HCT116 (cell line): ENCODE measurements at regions not wholly inside any gene's neighbourhood (a gene's known extent, or its start where the extent isn't known, plus 50 kb on each side); places are given as distances from the start of the nearest gene placed in this dataset.

ENCODE experiments used
- ATAC-seq: fragments of 200-7000 bp; cut with Tn5 transposase; 2 replicates; pipeline ENCODE4 v1.9.1; 2020; ENCODE audit warnings: mild to moderate bottlenecking, moderate library complexity
- BruUV-seq: library from RNA; stranded (reverse); fragments of 400-500 nt; replicated peaks from 2 replicates; lab custom pipeline; 2021; lab: Mats Ljungman, UMichigan
- CTCF ChIA-PET: fragments of 300-600 bp; sonication (Branson Sonifier 250); formaldehyde crosslinking; loops from one replicate; lab custom pipeline; 2021; ENCODE audit warnings: antibody characterized with exemption; lab: Charles Lee
- POLR2A ChIA-PET: fragments of 300-600, 350-600 bp; sonication (Branson Sonifier 250); formaldehyde crosslinking; loops from one replicate; lab custom pipeline; 2021; ENCODE audit warnings: antibody characterized with exemption; lab: Charles Lee
- RAD21 ChIA-PET, 2 experiments: fragments of 300-600 bp; sonication (Branson Sonifier 250); formaldehyde crosslinking; loops; one replicate each; lab custom pipeline; 2023; ENCODE audit warnings: low total read pairs in 2 of 2; ENCODE audit not compliant: uncharacterized antibody in 2 of 2, unreplicated experiment in 2 of 2, low non-redundant PET in 1 of 2; lab: Charles Lee
- DNase-seq: peaks from one replicate; pipeline ENCODE4 v3.0.0-alpha.2; 2010; ENCODE audit warnings: low read depth, low spot score
- H2AFZ ChIP-seq: fragments of 200-600 bp; shearing (Covaris generic), sonication (generic); 2 replicates; pipeline ENCODE4 v1.6.1; 2017; ENCODE audit warnings: low read depth, mixed run types, mixed read lengths, antibody characterized with exemption, low read length; ENCODE audit not compliant: poor library complexity, severe bottlenecking
- H3K27ac ChIP-seq: 2 replicates; pipeline ENCODE4 v1.5.1; 2012; ENCODE audit warnings: low read depth, low read length
- H3K27me3 ChIP-seq: fragments of 200-600 bp; sonication (generic); 2 replicates; pipeline ENCODE4 v1.6.1; 2016; ENCODE audit warnings: mixed run types, low read length, mixed read lengths; ENCODE audit not compliant: insufficient read depth
- H3K36me3 ChIP-seq, 2 experiments: fragments of 200-500 bp in 1 of 2; fragments of 200-600 bp in 1 of 2; sonication (Bioruptor generic) in 1 of 2; sonication (generic) in 1 of 2; 2 replicates each; pipeline versions ENCODE4 v1.5.1 to v1.6.1; 2014 to 2016; ENCODE audit warnings: low read length in 2 of 2, inconsistent platforms in 1 of 2, mixed read lengths in 1 of 2, mixed run types in 1 of 2; ENCODE audit not compliant: insufficient read depth in 2 of 2, control insufficient read depth in 1 of 2
- H3K4me1 ChIP-seq, 2 experiments: fragments of 200-600 bp in 1 of 2; sonication (generic) in 1 of 2; 2 replicates each; pipeline versions ENCODE4 v1.5.1 to v1.6.1; 2012 to 2017; ENCODE audit warnings: low read length in 2 of 2, inconsistent platforms in 1 of 2, mild to moderate bottlenecking in 1 of 2, mixed read lengths in 1 of 2, mixed run types in 1 of 2, moderate library complexity in 1 of 2; ENCODE audit not compliant: insufficient read depth in 2 of 2, control insufficient read depth in 1 of 2
- H3K4me2 ChIP-seq: fragments of 200-600 bp; sonication (generic); 2 replicates; pipeline ENCODE4 v1.6.1; 2017; ENCODE audit warnings: mixed run types, low read length, mixed read lengths
- H3K4me3 ChIP-seq, 2 experiments: fragments of 200-600 bp in 1 of 2; sonication (generic) in 1 of 2; replicated peaks in 1 of 2; 2 replicates each; pipeline ENCODE4 v1.5.1; 2011 to 2016; ENCODE audit warnings: low read length in 2 of 2, control low read depth in 1 of 2, low read depth in 1 of 2, mild to moderate bottlenecking in 1 of 2, mixed read lengths in 1 of 2, mixed run types in 1 of 2
- H3K79me2 ChIP-seq: fragments of 200-600 bp; sonication (generic); 2 replicates; pipeline ENCODE4 v1.6.1; 2017; ENCODE audit warnings: mild to moderate bottlenecking, mixed run types, low read length, moderate library complexity, mixed read lengths; ENCODE audit not compliant: insufficient read depth
- H3K9ac ChIP-seq: fragments of 200-600 bp; sonication (generic); 2 replicates; pipeline ENCODE4 v1.6.1; 2016; ENCODE audit warnings: low read length, mixed read lengths
- H3K9me2 ChIP-seq: fragments of 200-600 bp; sonication (generic), shearing (Covaris generic); 2 replicates; pipeline ENCODE4 v1.6.1; 2017; ENCODE audit warnings: mixed run types, mild to moderate bottlenecking, moderate library complexity; ENCODE audit not compliant: insufficient read depth
- H3K9me3 ChIP-seq, 2 experiments: fragments of 200-500 bp in 1 of 2; fragments of 200-600 bp in 1 of 2; sonication (Bioruptor generic) in 1 of 2; sonication (generic) in 1 of 2; 2 replicates each; pipeline ENCODE4 v1.6.1; 2014 to 2017; ENCODE audit warnings: low read length in 2 of 2, mixed read lengths in 2 of 2, inconsistent platforms in 1 of 2, low read depth in 1 of 2, mild to moderate bottlenecking in 1 of 2, mixed run types in 1 of 2, moderate library complexity in 1 of 2; ENCODE audit not compliant: control insufficient read depth in 1 of 2, insufficient read depth in 1 of 2
- H4K20me1 ChIP-seq: fragments of 200-600 bp; sonication (generic), shearing (Covaris generic); 2 replicates; pipeline ENCODE4 v1.6.1; 2017; ENCODE audit warnings: mixed run types, mild to moderate bottlenecking, moderate library complexity; ENCODE audit not compliant: insufficient read depth
- EZH2phosphoT487 ChIP-seq: fragments of 200-600 bp; IDR thresholded peaks from 2 replicates; pipeline ENCODE4 v1.6.1; 2018; ENCODE audit warnings: antibody characterized with exemption, borderline replicate concordance
- POLR2AphosphoS5 ChIP-seq: IDR thresholded peaks from 2 replicates; pipeline ENCODE4 v1.6.1; 2011; ENCODE audit warnings: mild to moderate bottlenecking, low read depth, low read length, moderate library complexity
- SIN3A ChIP-seq: IDR thresholded peaks from 2 replicates; pipeline ENCODE4 v1.6.1; 2012; ENCODE audit warnings: low read depth
- SRF ChIP-seq: IDR thresholded peaks from 2 replicates; pipeline ENCODE4 v1.6.1; 2012; ENCODE audit warnings: low read depth
- intact Hi-C: fragments of 100-400 bp; cut with micrococcal nuclease; formaldehyde crosslinking; loops from 2 replicates; pipeline ENCODE4 v1.10.0; 2022
- TF ChIP-seq, protein P1 (sequence below): IDR thresholded peaks from 2 replicates; pipeline ENCODE4 v1.6.1; 2012

DNA sequence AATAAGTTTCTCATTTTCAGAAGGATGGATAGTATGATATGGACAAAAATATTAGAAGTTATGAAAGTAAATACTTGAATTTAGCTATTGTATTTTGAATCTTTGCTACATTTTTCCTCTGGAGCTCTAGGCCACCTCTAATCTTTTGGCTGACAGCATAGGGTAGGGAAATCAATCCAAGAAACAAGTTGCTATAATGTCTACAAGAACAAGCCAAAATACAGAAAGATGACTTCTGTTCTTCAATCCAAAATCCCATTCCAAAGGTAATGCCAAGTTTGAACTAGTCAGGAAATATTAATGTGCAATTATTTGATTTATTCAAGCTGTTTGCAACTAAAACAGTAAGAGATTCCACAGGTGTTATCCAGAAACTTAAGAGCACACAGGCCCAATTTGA, 1323.1 kb downstream of the ADGRL3 start:
- Histone ChIP-seq H3K27ac (no peak overlapping the region), H3K9me2 (no peaks in the 10 kb centered on the region), H3K79me2 (no peaks in the 10 kb centered on the region), H3K27me3 (no peaks in the 10 kb centered on the region), H3K9ac (no peak overlapping the region), H3K4me3 (no peak overlapping the region), H3K4me1 (no peaks in the 10 kb centered on the region), H3K4me2 (no peak overlapping the region), H3K9me3 (peaks cover under 1 to 12% of the 10 kb centered on the region in 2 experiments; a peak in 2 of 4 replicates), H4K20me1 (no peaks in the 10 kb centered on the region), H3K36me3 (no peaks in the 10 kb centered on the region), H2AFZ (no peak overlapping the region)
- ChIA-PET CTCF (no interaction called here), RAD21 (no interaction called here), POLR2A (no interaction called here)
- BruUV-seq = no TSS peak
- DNase-seq (no peak), ATAC-seq (no peak)
- TF ChIP-seq EZH2phosphoT487 = no peak
- no peak for TF ChIP-seq SRF
- intact Hi-C loops = no loop called here

DNA sequence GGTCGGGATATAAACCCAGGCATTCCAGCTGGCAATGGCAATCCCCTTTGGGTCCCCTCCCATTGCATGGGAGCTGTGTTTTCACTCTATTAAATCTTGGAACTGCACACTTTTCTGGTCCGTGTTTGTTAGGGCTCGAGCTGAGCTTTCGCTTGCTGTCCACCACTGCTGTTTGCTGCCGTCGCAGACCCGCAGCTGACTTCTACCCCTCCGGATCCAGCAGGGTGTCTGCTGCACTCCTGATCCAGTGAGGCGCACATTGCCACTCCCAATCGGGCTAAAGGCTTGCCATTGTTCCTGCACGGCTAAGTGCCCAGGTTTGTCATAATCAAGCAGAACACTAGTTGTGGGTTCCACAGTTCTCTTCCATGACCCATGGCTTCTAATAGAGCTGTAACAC, 1322.1 kb downstream of the ADGRL3 start:
- RAD21 ChIA-PET = no interaction called here
- Histone ChIP-seq H3K4me3 (no peak overlapping the region), H3K27ac (no peak overlapping the region), H3K36me3 (no peaks in the 10 kb centered on the region), H3K4me2 (no peak overlapping the region), H3K27me3 (no peaks in the 10 kb centered on the region), H3K9ac (no peak overlapping the region), H4K20me1 (no peaks in the 10 kb centered on the region), H3K9me2 (no peaks in the 10 kb centered on the region), H3K9me3 (peaks cover 7 to 9% of the 10 kb centered on the region in 2 experiments; a peak in 2 of 4 replicates), H3K4me1 (no peaks in the 10 kb centered on the region), H2AFZ (no peak overlapping the region), H3K79me2 (no peaks in the 10 kb centered on the region)
- POLR2A ChIA-PET = no interaction called here
- ATAC-seq = no peak
- no peak for DNase-seq
- no TSS peak for BruUV-seq
- intact Hi-C loops = no loop called here
- TF ChIP-seq SRF (no peak), SIN3A (no peak), POLR2AphosphoS5 (no peak)
- TF ChIP-seq, protein P1, sequence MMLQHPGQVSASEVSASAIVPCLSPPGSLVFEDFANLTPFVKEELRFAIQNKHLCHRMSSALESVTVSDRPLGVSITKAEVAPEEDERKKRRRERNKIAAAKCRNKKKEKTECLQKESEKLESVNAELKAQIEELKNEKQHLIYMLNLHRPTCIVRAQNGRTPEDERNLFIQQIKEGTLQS = no peak
- CTCF ChIA-PET = no interaction called here
